GM18909 (cell line): ENCODE measurements at regions not wholly inside any gene's neighbourhood (a gene's known extent, or its start where the extent isn't known, plus 50 kb on each side); places are given as distances from the start of the nearest gene placed in this dataset.
"Not testable (repeated sequence)": the region's sequence is repeated elsewhere in the genome, so short reads cannot be mapped to it uniquely, and the experiment has no call there.

Experiments used
- ATAC-seq: cut with Tn5 transposase; IDR thresholded peaks from one replicate; pipeline ENCODE4 v1.9.1; 2021; ENCODE audit warnings: mild to moderate bottlenecking; ENCODE audit not compliant: unreplicated experiment, poor library complexity

DNA sequence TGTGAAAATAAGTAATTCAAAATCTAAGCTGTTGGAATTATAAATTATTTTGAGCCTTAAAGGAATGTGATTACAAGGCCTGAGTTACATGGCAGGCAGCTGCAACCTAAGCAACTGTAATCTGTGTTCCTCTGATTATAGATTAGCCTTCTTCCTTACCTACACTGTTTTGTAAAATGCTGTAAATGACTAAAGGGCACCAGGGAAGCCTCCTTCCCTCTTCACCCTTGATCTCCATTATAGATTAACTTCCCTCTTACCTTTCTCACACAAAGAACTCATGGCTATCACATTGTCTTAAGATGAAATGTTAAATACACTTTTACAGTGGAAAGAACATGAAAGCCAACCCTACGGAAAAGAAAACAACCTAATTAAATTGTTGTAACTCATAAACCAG, 423.7 kb upstream of the KLF12 start:
- no peak for ATAC-seq

DNA sequence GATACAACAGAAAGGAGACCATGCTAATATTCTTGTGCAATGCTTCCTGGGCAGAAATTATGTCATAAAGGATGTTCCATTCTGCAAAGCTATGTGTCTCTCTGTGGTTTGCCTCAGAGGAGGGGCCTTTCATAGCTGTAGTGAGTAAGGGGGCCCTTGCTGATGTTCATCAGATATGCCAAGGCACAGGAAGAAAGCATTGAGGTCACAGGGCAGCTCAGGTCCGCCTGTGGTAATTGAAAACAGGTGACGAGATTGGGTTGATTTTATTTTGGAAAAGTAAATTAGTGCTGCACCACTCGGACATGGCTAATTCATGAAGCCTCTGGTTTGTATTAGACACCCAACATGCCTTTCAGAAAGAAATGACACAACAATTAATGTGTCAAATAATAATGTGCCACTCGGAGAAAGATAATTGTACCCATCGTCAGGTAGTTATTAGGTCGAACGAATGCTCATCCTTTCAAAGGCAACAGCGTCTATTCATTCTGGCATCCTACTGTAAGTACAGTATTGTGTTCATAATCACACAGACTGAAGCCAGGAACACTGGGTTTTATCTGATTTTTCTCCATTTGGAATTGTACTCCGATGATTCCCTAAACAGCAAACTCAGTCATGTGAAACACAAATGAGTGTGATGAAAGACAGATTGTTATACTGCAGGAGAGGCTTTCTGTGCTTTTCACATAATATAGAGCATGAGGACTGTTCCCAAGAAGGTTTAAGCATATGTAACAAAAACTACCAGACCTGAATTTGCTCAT, 421.6 kb upstream of the KLF12 start:
- no peak for ATAC-seq

DNA sequence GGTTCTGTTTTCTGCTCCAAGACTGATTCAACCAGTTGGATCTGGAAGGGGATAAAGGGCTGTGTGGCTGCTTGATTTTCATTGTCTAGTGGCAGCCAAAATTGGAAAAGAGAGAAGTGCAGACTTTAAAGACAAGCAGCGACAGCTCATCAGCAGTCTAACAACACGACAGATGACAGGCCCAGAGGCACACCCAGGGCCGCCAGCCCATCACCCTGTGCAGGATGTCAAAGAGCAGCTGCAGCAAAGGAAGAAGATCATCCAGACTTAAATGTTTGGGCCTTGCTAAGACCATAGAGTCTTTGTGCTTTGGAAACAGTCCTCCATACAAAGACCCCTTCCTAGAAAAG, 421.0 kb upstream of the KLF12 start:
- ATAC-seq, result no peak

DNA sequence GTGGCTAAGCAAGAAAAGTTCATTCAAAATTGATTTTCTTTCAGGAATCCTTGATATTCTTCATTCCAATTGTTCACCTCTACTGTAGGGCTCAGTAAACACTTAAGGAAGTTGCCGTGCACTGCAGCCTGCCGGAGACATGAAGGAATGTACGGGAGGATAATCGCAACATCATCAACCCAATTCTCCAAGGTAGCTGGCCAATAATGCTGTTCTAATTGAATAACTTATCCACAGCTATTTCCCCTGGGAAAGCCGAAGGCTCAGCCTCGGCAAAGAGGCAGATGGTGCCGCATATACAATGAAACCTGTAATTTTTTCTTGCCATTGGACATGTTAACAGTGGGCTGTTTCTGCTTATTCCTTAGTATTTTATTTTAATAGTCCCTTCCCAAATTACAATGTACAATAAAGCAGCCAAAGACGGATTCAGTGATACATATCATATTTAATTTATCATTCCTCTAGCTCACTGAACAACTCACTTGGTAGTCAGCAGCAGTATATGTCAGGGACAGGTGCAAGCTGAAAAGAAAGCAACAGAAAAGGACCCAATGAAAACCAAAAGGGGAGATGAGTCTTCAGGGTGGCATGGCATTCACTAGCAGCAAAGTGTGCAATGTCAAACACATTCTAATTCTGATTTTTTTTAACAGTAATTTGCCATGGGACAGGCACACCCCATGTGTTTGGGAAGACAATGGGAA, 420.5 kb upstream of the KLF12 start:
- no peak for ATAC-seq

DNA sequence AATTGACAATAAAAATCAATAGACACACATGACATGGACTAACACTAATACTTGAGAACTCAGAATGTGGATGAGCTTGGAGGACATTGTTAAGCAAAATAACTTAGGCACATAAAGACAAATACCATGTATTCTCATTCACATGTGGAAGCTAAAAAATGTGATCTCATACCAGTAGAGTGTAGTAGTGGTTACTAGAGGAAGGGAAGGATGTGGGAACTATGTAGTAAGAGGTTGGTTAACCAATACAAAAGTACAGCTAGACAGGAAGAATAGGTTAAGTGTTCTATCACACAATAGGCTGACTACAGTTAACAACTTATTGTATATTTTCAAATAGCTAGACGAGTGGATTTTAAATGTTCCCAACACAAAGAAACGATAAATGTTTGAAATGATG, 415.8 kb upstream of the KLF12 start:
- no peak for ATAC-seq

DNA sequence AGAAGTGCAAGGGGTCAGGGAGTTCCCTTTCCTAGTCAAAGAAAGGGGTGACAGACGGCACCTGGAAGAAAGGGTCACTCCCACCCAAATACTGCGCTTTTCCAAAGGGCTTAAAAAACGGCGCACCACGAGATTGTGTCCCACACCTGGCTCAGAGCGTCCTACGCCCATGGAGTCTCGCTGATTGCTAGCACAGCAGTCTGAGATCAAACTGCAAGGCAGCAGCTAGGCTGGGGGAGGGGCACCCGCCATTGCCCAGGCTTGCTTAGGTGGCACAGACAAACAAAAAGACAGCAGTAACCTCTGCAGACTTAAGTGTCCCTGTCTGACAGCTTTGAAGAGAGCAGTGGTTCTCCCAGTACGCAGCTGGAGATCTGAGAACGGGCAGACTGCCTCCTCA, 402.4 kb upstream of the KLF12 start:
- not testable (repeated sequence) for ATAC-seq

DNA sequence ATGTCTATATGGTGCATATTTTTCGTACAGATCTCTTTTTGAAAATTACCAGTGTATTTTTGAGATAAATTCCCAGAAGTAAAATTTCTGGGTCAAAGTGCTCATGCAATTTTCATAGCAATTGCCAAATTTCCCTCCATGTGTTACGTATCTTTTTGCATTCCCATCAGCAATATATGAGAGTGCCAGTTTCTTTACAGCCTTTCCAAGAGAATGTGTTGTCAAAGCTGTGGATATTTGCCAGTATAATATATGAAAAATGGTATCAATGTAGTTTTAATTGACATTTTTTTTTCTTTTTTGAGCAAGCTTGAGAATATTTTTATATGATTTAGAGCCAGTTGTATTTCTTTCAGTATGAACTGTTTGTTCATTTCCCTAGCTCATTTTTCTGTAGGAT, 399.0 kb upstream of the KLF12 start:
- no peak for ATAC-seq

DNA sequence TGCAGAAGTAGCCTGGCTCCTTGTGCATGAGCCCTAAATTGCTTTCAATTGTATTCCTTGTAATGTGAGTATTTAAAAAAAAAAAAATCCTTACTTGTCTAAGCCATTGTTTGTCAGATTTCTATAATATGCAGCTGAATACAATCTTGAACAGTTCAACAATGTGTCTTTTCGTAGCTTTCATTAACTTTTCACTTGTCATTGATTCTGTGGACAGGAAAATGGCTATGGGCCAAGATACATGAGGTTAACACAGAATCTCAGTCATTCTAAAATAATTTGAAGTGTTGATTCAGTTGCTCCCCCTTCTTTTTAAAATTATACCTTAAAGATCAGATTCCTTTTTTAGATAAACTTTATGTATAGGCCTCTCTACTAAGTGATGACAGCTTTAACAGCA, 395.8 kb upstream of the KLF12 start:
- ATAC-seq, result no peak

DNA sequence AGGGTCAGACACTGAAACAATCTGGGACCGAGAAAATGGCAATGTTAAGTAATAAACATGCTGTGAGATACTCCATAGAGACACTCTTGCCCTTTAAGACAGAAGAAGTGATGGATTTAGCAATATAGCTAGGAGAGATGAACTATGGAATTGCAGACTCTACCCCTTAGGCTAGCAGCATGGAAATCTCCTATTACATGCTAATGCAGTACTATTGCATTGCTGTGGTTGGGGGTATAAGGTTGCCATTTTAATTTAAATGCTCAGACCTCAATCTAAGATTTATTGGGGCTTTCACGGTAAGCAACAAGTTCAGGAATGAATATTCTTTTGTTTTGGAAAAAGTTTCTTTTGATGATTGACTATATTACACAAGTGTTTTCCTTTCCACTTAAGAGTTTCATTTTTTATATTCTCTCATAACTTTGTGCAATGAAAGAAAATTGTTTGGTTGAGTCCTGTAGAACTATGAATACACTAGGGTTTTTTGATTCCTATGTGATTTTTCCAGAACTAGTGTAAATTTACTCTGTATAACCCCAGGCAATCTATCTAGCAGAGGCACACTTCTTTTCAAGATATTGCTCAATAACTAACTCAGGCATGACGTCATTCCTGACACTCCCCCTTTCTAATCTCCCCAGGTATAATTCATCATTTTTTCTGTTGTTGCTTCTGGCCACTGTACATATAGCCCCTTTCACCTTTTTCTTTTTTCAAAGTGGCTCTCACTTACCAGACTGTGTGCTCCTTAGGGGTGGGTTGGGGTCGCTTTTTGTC, 394.7 kb upstream of the KLF12 start:
- ATAC-seq, result no peak

DNA sequence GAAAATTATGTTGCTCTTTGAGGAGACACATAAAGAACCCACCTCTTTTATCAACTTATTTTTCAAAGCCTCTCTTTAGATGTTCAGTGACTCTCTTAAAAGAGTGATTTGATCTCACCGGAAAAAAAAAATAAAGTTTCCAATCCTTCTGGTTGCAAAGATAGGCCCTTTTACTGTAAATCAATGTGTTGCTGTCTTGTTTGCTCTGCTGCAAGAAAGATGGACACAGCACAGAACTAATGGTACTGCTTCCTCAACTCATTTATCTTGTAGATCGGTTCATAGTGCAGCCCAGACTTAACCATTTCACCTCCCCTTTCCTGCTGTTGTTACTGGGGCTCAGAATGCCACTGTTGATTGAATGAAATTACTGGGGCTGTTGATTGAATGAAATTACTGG, 388.9 kb upstream of the KLF12 start:
- no peak for ATAC-seq

DNA sequence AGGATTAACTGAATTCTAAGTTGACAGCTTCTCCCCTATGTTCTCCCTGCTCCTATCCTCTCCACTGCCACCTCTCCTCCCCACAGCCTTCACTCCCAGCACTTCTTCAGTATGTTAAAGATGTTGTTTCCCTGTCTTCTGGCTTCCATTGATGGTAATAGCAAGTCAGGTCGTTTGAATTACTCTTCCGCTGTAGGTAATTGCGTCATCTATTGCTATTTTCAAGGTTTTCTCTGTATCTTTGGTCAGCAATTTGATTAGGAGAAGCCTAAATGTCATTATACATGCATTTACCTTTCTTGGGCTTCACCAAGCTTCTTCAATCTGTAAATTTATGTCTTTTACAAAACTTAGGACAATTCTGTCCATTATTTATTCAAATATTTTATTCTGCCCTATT, 377.3 kb upstream of the KLF12 start:
- no peak for ATAC-seq

DNA sequence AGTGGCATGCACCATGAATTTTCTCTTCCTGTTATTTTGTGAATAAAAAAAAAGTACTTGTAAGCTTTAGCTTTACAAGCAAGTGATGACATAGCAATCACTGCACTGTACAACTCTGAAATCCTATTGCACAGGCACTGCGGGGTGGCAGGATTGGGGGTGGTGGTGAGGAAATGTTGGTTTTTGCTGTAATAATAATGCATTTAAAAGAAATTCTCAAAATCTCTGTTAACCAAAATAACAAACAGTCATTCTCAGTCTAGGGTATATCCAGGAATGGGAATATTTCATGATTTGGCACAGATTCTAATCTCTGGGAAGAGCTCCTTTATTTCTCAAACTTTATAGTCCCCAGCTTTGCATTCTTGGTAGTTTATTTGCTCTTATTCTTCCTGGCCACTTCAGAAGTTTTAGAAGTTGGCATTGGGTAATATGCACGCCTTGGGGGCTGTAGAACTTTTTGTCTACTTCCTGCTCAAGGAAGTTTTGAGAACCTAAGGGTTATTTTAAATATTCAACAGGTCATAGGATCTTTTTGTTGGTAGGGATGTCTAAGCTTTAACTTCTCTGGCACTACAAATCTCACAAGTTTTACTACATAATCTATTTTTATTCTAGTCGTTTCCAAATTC, 353.0 kb upstream of the KLF12 start:
- no peak for ATAC-seq

DNA sequence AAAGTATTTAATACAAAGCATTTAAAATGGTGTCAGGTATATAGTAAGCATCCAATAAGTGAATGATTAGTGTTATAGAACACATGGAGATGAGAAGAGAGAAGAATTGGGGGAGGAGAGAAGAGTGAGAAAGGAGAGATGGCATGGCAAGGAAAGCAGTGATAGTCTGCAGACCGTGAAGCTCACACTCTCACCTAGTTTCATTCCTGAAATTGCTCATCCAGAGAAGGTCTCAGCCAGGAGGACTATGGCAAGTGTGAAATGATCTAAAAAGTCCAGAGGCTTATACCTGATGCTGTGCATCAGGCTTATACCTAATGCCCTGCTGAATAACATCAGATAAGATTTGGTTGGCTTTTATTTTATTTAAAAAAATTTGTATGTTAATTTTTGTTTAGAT, 351.6 kb upstream of the KLF12 start:
- no peak for ATAC-seq

DNA sequence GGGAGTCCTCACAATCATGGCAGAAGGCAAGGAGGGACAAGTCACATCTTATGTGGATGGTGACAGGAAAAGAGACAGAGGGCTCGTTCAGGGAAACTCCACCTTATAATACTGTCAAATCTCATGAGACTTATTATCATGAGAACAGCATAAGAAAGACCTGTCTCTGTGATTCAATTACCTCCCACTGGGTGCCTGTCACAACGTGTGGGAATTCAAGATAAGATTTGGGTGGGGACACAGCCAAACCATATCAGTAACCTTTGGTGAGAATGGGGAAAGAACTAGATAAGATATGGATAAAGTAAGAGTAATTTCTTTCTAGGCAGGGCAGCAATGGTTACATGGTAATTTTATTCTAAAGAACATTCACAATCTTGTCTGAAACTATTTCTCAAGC, 344.9 kb upstream of the KLF12 start:
- no peak for ATAC-seq

DNA sequence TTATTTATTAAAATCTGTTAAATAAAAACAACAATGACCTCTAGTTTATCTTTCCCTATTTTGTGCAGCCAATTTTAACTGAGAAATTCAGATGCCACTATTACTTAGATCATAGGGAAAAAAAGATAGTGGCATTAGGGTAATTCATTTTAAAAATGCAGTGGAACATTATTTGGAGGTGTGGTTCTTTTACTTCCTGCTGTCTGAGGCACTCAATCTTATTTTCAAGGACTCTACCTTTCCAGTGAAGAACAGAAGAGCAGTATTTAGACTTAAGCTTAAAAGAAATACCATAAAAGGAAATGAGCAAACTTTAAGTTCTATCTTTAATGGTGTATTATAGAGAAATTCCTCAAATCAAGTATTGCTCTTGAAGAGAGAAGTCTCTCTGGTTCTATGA, 342.6 kb upstream of the KLF12 start:
- no peak for ATAC-seq

DNA sequence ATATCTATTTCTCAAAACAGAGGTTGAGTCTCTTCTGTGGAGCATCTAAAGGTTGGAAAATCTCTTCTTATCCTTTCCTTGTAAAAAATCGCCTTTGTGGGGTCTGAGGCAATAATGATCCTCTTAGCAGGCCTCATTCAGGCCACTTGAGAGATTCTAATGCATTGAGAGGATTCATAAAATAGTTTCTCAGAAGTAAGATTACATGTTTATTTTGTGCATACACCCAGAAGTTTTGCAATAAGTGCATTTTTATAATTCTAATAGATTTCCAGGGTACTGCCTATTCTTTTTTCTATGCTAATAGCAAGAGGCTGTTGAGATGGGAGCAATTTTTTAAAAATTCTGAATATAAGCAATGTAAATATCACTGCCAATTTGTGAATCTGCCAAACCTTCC, 342.2 kb upstream of the KLF12 start:
- no peak for ATAC-seq

DNA sequence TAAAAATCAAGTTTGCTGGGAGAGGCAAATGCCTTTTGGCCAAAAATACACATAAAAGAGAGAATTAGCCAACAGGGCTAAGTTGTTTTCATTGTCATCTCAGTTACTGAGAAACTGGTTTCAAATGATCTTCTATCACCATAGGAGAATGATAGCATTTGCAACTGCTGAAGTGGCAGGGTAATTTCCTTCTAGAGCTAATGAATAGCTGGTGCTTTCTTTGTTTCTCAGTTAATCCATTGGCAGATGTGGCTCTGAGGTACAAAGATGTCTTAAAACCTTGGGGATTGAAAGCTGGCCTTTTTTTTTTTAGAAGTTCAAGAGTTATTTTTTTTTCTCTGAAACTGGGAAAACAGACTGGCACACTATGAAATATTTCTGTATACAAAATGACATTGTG, 332.7 kb upstream of the KLF12 start:
- ATAC-seq, result no peak

DNA sequence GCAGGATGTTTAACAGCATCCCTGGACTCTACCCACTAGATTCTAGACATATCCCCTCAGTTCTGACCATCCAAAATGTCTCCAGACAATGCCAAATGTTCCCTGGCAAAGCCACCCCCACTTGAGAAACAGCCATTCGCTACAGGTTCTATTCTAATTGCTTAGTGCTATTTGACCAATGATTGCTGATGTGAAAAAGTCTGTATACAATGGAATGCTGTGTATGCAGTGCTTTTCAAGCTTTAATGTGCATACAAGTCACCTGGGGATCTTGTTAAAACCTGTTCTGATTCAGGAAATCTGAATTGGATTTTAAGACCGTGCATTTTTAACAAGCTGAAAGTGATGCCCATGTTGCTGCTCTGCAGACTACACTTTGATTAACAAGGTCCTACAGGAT, 331.8 kb upstream of the KLF12 start:
- ATAC-seq, result no peak

DNA sequence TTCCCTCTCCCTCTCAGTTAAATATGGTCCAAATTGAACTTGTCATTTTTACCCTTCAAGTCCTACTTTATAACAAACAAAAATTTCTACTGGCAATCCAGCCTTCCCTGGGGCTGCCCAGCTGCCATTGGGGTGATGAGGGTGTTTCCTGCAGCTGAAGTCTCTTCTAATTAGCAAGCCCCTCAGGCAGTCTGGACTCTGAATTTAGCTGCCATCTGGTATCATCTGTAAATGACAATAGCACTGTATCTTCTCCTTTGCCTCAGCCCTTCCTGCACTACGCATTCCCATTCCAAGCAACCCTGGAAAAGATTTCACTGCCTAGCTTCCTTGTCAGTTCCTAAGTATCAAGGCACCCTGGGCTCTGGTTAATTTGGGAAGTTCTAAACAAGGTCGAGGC, 331.1 kb upstream of the KLF12 start:
- no peak for ATAC-seq

DNA sequence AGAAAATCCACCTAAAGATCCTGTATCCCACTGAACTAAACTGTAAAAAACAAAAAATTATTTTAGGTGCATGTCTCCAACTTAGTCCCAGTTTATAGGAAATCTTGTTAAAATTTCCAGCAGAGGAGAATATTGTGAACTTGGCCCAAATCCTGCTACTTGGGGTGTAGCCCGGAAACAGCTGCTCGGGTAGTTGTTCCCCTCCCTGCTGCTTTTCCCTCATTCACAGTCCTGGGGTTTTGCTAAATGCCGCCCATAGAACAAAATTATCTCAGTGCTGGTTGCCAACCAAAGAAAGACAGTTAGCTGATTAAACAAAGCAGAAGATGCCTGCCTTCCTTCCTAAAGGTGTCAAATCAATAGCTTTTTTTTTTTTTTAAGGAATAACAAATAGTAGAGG, 330.5 kb upstream of the KLF12 start:
- ATAC-seq, result no peak

DNA sequence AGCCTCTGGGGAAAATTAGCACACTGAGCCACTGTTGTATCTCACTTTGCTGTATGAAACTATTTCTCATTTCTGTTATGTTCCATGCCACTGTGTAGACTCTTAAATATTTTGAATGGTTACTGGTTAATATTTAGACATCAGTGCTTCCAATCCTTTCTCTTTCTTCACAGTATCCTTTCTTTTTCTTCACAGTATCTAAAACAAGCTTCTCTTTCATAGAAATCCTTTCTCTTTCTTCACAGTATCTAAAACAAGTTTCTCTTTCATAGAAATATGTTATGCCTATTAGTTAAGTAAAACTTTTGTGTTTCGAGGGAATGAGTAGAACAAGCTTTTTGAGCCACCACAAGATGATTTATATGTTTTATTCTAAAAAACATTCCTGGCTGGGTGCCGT, 326.8 kb upstream of the KLF12 start:
- ATAC-seq, result no peak
